Heart left ventricle (tissue), 13 donors: ENCODE measurements at regions not wholly inside any gene's neighbourhood (a gene's known extent, or its start where the extent isn't known, plus 50 kb on each side); places are given as distances from the start of the nearest gene placed in this dataset.

Experiments
- CTCF ChIP-seq, 12 donors: fragments of 200-600 bp; sonication (generic) in 4 of 12; IDR thresholded peaks; one replicate each; pipeline versions ENCODE4 v1.5.0 to v1.8.0; 2018 to 2022; ENCODE audit warnings: antibody characterized with exemption in 12 of 12, mild to moderate bottlenecking in 5 of 12
- POLR2A ChIP-seq, 2 donors: fragments of 450-650 bp; IDR thresholded peaks; one replicate each; pipeline ENCODE4 v1.6.1; 2017; ENCODE audit warnings: antibody characterized with exemption in 2 of 2, mild to moderate bottlenecking in 2 of 2, moderate library complexity in 2 of 2
- donor health status: ischemic (EF 13 %, LVEDD 7.1; RV severe dilation, severe dysfunction).
- donor health status: DM: no; HTN: yes; CAD: no.
- donor health status: DM: no; HTN: no; CAD: no.
- donor health status: ischemic (EF 25% LVEDD 6.9; RV normal size, moderate dysfunction).
- donor health status: ischemic (EF 25% LVEDD 5.7; RV mildly dilated, moderate dysfunction).
- donor health status: ischemic (EF 35%, LVEDD 5.7; RV mildly dilated, moderate dysfunction).
- donor health status: nonischemic (EF 11% LVEDD 7.7; RV severe dilation, severe dysfunction).
- donor health status: DM: yes; HTN: yes; CAD: no.
- donor health status: PGD.
- donor health status: ischemic (EF 29% LVEDD 5.4; RV normal size, mild dysfunction).
- donor health status: nonischemic (EF 23%, LVEDD 6.1; RV moderate dilation, normal function).

GRCh38 chr12:87363497-87364084 lies 665.6 kb downstream of the C12orf50 start:
- no peak for TF ChIP-seq POLR2A (IDR thresholded peaks at IDR 0.05)
- TF ChIP-seq CTCF (IDR thresholded peaks at IDR 0.05), result no peak
